IMR-90 (cell line): ENCODE measurements at regions not wholly inside any gene's neighbourhood (a gene's known extent, or its start where the extent isn't known, plus 50 kb on each side); places are given as distances from the start of the nearest gene placed in this dataset.

Experiments used
- ATAC-seq: fragments of 200-7000 bp; cut with Tn5 transposase; 2 replicates; pipeline ENCODE4 v1.9.1; 2020; ENCODE audit warnings: low read depth, mild to moderate bottlenecking, moderate library complexity
- BruUV-seq: library from RNA; stranded (reverse); fragments of 400-500 nt; replicated peaks from 2 replicates; lab custom pipeline; 2021; lab: Mats Ljungman, UMichigan
- CTCF ChIA-PET: fragments of 300-600 bp; formaldehyde crosslinking; extraction: SDS; loops from one replicate; lab custom pipeline; 2021; ENCODE audit warnings: antibody characterized with exemption; lab: Yijun Ruan, JAX
- POLR2A ChIA-PET: fragments of 300-600 bp; sonication (Branson Sonifier 250); formaldehyde crosslinking; loops from one replicate; lab custom pipeline; 2022; ENCODE audit warnings: antibody characterized with exemption; ENCODE audit not compliant: unreplicated experiment; lab: Charles Lee
- DNase-seq: peaks from one replicate; pipeline ENCODE4 v3.0.0; 2013
- H2AFZ ChIP-seq: replicated peaks from 2 replicates; pipeline ENCODE3; 2013; ENCODE audit warnings: low read length, mild to moderate bottlenecking; ENCODE audit not compliant: poor library complexity
- H2AK5ac ChIP-seq: 2 replicates; pipeline ENCODE4 v1.6.1; 2013; ENCODE audit warnings: low read depth, low read length, inconsistent platforms
- H2AK9ac ChIP-seq: replicated peaks from 2 replicates; pipeline ENCODE3; 2013; ENCODE audit warnings: mild to moderate bottlenecking, low read depth, low read length, moderate library complexity; ENCODE audit not compliant: poor library complexity
- H2BK120ac ChIP-seq: 2 replicates; pipeline ENCODE4 v1.6.1; 2013; ENCODE audit warnings: low read depth, low read length, inconsistent platforms
- H2BK15ac ChIP-seq: 3 replicates; pipeline ENCODE4 v1.6.1; 2013; ENCODE audit warnings: low read depth, low read length, inconsistent platforms
- H2BK20ac ChIP-seq: 2 replicates; pipeline ENCODE4 v1.6.1; 2013; ENCODE audit warnings: low read depth, mild to moderate bottlenecking, inconsistent platforms, low read length, moderate library complexity
- H2BK5ac ChIP-seq: 2 replicates; pipeline ENCODE4 v1.6.1; 2013; ENCODE audit warnings: mild to moderate bottlenecking, low read depth, low read length, inconsistent platforms; ENCODE audit not compliant: poor library complexity, severe bottlenecking
- H3K14ac ChIP-seq: replicated peaks from 2 replicates; pipeline ENCODE4 v1.6.1; 2013; ENCODE audit warnings: low read depth, low read length, inconsistent platforms
- H3K18ac ChIP-seq: 2 replicates; pipeline ENCODE4 v1.6.1; 2013; ENCODE audit warnings: low read depth, low read length, control low read depth
- H3K23ac ChIP-seq: 2 replicates; pipeline ENCODE4 v1.6.1; 2013; ENCODE audit warnings: low read depth, low read length, inconsistent platforms
- H3K27ac ChIP-seq: 2 replicates; pipeline ENCODE4 v1.5.1; 2013; ENCODE audit warnings: mild to moderate bottlenecking, control low read depth, low read length; ENCODE audit not compliant: insufficient read depth
- H3K27me3 ChIP-seq: 2 replicates; pipeline ENCODE4 v1.6.1; 2013; ENCODE audit warnings: low read length; ENCODE audit not compliant: control insufficient read depth, insufficient read depth
- H3K36me3 ChIP-seq: 2 replicates; pipeline ENCODE4 v1.6.1; 2013; ENCODE audit warnings: low read length, mixed read lengths; ENCODE audit not compliant: control insufficient read depth, insufficient read depth
- H3K4ac ChIP-seq: 2 replicates; pipeline ENCODE4 v1.6.1; 2013; ENCODE audit warnings: low read depth, low read length, inconsistent platforms
- H3K4me1 ChIP-seq: 2 replicates; pipeline ENCODE4 v1.6.1; 2013; ENCODE audit warnings: low read length, mixed read lengths; ENCODE audit not compliant: control insufficient read depth, insufficient read depth
- H3K4me2 ChIP-seq: 2 replicates; pipeline ENCODE4 v1.6.1; 2013; ENCODE audit warnings: low read depth, mild to moderate bottlenecking, control low read depth, low read length, moderate library complexity
- H3K4me3 ChIP-seq: 2 replicates; pipeline ENCODE4 v1.5.1; 2013; ENCODE audit warnings: low read depth, mild to moderate bottlenecking, control low read depth, low read length, moderate library complexity; ENCODE audit not compliant: insufficient read depth
- H3K56ac ChIP-seq: 2 replicates; pipeline ENCODE4 v1.6.1; 2013; ENCODE audit warnings: low read length, inconsistent platforms; ENCODE audit not compliant: insufficient read depth; ENCODE audit errors: extremely low read depth
- H3K79me1 ChIP-seq, 2 experiments: 2 replicates each; pipeline ENCODE4 v1.6.1; 2013; ENCODE audit warnings: low read length in 2 of 2, inconsistent platforms in 1 of 2, low read depth in 1 of 2
- H3K9ac ChIP-seq: 2 replicates; pipeline ENCODE4 v1.6.1; 2013; ENCODE audit warnings: low read depth, low read length, control low read depth
- H3K9me1 ChIP-seq: 2 replicates; pipeline ENCODE4 v1.6.1; 2013; ENCODE audit warnings: low read length, inconsistent platforms; ENCODE audit not compliant: insufficient read depth
- H3K9me3 ChIP-seq: 2 replicates; pipeline ENCODE4 v1.6.1; 2013; ENCODE audit warnings: low read length; ENCODE audit not compliant: control insufficient read depth, insufficient read depth
- H4K20me1 ChIP-seq: 2 replicates; pipeline ENCODE4 v1.6.1; 2013; ENCODE audit warnings: low read length, inconsistent platforms; ENCODE audit not compliant: insufficient read depth
- H4K5ac ChIP-seq: 2 replicates; pipeline ENCODE4 v1.6.1; 2013; ENCODE audit warnings: mild to moderate bottlenecking, low read depth, low read length, control low read depth
- H4K8ac ChIP-seq, 2 experiments: 2 replicates each; pipeline ENCODE4 v1.6.1; 2013; ENCODE audit warnings: low read depth in 2 of 2, low read length in 2 of 2, control low read depth in 1 of 2, inconsistent platforms in 1 of 2
- H4K91ac ChIP-seq: 2 replicates; pipeline ENCODE4 v1.6.1; 2013; ENCODE audit warnings: low read depth, low read length, inconsistent platforms; ENCODE audit not compliant: insufficient read depth
- BHLHE40 ChIP-seq: fragments of 150-350 bp; IDR thresholded peaks from 2 replicates; pipeline ENCODE4 v1.6.1; 2016; ENCODE audit warnings: mild to moderate bottlenecking, low read depth, low read length
- CEBPB ChIP-seq: IDR thresholded peaks from 2 replicates; pipeline ENCODE4 v1.6.1; 2012; ENCODE audit warnings: low read depth, low read length, improper control_type of control experiment
- CHD1 ChIP-seq: IDR thresholded peaks from 2 replicates; pipeline ENCODE4 v1.6.1; 2012; ENCODE audit warnings: low read depth, low read length, improper control_type of control experiment
- FOS ChIP-seq: fragments of 150-350 bp; IDR thresholded peaks from 2 replicates; pipeline ENCODE4 v1.6.1; 2016; ENCODE audit warnings: low read depth, low read length
- MAFK ChIP-seq: IDR thresholded peaks from 2 replicates; pipeline ENCODE4 v1.6.1; 2012; ENCODE audit warnings: low read depth, low read length, improper control_type of control experiment
- MAZ ChIP-seq: IDR thresholded peaks from 2 replicates; pipeline ENCODE4 v1.6.1; 2012; ENCODE audit warnings: low read depth, mild to moderate bottlenecking, low read length, improper control_type of control experiment, moderate library complexity, borderline replicate concordance
- MXI1 ChIP-seq: IDR thresholded peaks from 2 replicates; pipeline ENCODE4 v1.6.1; 2012; ENCODE audit warnings: low read depth, mild to moderate bottlenecking, low read length, moderate library complexity, borderline replicate concordance
- NFE2L2 ChIP-seq: fragments of 150-350 bp; IDR thresholded peaks from 2 replicates; pipeline ENCODE4 v1.6.1; 2016; ENCODE audit warnings: low read depth, mild to moderate bottlenecking, low read length
- POLR2A ChIP-seq: IDR thresholded peaks from 2 replicates; pipeline ENCODE4 v1.6.1; 2012; ENCODE audit warnings: mild to moderate bottlenecking, low read depth, low read length
- RAD21 ChIP-seq: IDR thresholded peaks from 2 replicates; pipeline ENCODE4 v1.6.1; 2012; ENCODE audit warnings: low read length, improper control_type of control experiment
- RCOR1 ChIP-seq: IDR thresholded peaks from 2 replicates; pipeline ENCODE4 v1.6.1; 2012; ENCODE audit warnings: mild to moderate bottlenecking, low read length, improper control_type of control experiment; ENCODE audit not compliant: insufficient replicate concordance
- RFX5 ChIP-seq: IDR thresholded peaks from 2 replicates; pipeline ENCODE4 v1.8.0; 2012; ENCODE audit warnings: low read depth, mild to moderate bottlenecking, low read length, moderate library complexity
- SMC3 ChIP-seq: fragments of 150-350 bp; IDR thresholded peaks from 2 replicates; pipeline ENCODE4 v1.6.1; 2016; ENCODE audit warnings: low read depth, mild to moderate bottlenecking, antibody characterized with exemption, low read length, moderate library complexity
- WGBS, 2 experiments: methylation state at CpG; one replicate each; pipeline versions ENCODE4 v1.1.5 to v1.1.7; 2013; ENCODE audit warnings: missing lambda C conversion rate in 2 of 2; ENCODE audit not compliant: insufficient read length in 1 of 2; ENCODE audit errors: extremely low coverage in 2 of 2; 5-methylcytosine and 5-hydroxymethylcytosine counted together
- dilution Hi-C: fragments of 300-500 bp; cut with HindIII; formaldehyde crosslinking; loops from one replicate; pipeline ENCODE4 v1.14.3; 2018; ENCODE audit warnings: low sequenced_read_pairs; ENCODE audit not compliant: unreplicated experiment
- in situ Hi-C: fragments of 300-500 bp; cut with MboI; formaldehyde crosslinking; loops from 3 replicates; pipeline ENCODE4 v1.14.3; 2019; ENCODE audit warnings: low sequenced_read_pairs, inconsistent platforms, mixed read lengths
- intact Hi-C: fragments of 100-400 bp; cut with micrococcal nuclease; formaldehyde crosslinking; loops from 2 replicates; pipeline ENCODE4 v1.10.0; 2022
- TF ChIP-seq, protein P1 (sequence below): fragments of 150-350 bp; IDR thresholded peaks from 2 replicates; pipeline ENCODE4 v1.6.1; 2017; ENCODE audit warnings: mild to moderate bottlenecking, antibody characterized with exemption, low read length, low read depth
- TF ChIP-seq, protein P2 (sequence below): conservative IDR thresholded peaks from 2 replicates; pipeline ENCODE4 v1.5.1; 2012; ENCODE audit warnings: mild to moderate bottlenecking, low read depth, low read length, improper control_type of control experiment
- TF ChIP-seq, protein P3 (sequence below): fragments of 150-350 bp; IDR thresholded peaks from 2 replicates; pipeline ENCODE4 v1.6.1; 2016; ENCODE audit warnings: low read depth, mild to moderate bottlenecking, low read length, moderate library complexity, borderline replicate concordance

GRCh38 chr11:23453522-23453921 is 593.2 kb upstream of the CCDC179 start:
- no peak overlapping the region for H3K14ac ChIP-seq
- no peak overlapping the region for H3K56ac ChIP-seq
- ChIA-PET CTCF (no interaction called here), POLR2A (no interaction called here)
- intact Hi-C loops, result no loop called here
- H3K27ac ChIP-seq, result no peak overlapping the region
- TF ChIP-seq, protein P1, sequence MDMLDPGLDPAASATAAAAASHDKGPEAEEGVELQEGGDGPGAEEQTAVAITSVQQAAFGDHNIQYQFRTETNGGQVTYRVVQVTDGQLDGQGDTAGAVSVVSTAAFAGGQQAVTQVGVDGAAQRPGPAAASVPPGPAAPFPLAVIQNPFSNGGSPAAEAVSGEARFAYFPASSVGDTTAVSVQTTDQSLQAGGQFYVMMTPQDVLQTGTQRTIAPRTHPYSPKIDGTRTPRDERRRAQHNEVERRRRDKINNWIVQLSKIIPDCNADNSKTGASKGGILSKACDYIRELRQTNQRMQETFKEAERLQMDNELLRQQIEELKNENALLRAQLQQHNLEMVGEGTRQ, result no peak
- no peak for TF ChIP-seq FOS
- no peak for TF ChIP-seq MAZ
- TF ChIP-seq, protein P2, sequence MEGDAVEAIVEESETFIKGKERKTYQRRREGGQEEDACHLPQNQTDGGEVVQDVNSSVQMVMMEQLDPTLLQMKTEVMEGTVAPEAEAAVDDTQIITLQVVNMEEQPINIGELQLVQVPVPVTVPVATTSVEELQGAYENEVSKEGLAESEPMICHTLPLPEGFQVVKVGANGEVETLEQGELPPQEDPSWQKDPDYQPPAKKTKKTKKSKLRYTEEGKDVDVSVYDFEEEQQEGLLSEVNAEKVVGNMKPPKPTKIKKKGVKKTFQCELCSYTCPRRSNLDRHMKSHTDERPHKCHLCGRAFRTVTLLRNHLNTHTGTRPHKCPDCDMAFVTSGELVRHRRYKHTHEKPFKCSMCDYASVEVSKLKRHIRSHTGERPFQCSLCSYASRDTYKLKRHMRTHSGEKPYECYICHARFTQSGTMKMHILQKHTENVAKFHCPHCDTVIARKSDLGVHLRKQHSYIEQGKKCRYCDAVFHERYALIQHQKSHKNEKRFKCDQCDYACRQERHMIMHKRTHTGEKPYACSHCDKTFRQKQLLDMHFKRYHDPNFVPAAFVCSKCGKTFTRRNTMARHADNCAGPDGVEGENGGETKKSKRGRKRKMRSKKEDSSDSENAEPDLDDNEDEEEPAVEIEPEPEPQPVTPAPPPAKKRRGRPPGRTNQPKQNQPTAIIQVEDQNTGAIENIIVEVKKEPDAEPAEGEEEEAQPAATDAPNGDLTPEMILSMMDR, result no peak
- TF ChIP-seq NFE2L2, result no peak
- no peak for TF ChIP-seq CEBPB
- TF ChIP-seq, protein P3, sequence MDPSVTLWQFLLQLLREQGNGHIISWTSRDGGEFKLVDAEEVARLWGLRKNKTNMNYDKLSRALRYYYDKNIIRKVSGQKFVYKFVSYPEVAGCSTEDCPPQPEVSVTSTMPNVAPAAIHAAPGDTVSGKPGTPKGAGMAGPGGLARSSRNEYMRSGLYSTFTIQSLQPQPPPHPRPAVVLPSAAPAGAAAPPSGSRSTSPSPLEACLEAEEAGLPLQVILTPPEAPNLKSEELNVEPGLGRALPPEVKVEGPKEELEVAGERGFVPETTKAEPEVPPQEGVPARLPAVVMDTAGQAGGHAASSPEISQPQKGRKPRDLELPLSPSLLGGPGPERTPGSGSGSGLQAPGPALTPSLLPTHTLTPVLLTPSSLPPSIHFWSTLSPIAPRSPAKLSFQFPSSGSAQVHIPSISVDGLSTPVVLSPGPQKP, result no peak
- TF ChIP-seq RCOR1, result no peak
- no peak for TF ChIP-seq RFX5
- TF ChIP-seq POLR2A, result no peak
- TF ChIP-seq MAFK, result no peak
- no peak for TF ChIP-seq CHD1
- no peak for TF ChIP-seq MXI1
- no peak for TF ChIP-seq RAD21
- no peak for TF ChIP-seq BHLHE40
- no peak for TF ChIP-seq SMC3
- H2BK120ac ChIP-seq, result no peak overlapping the region
- no peak overlapping the region for H3K4me3 ChIP-seq
- H3K27me3 ChIP-seq, result no peaks in the 10 kb centered on the region
- H2BK15ac ChIP-seq, result no peak overlapping the region
- H4K5ac ChIP-seq, result no peak overlapping the region
- H3K4me2 ChIP-seq, result no peak overlapping the region
- DNase-seq (no peak), ATAC-seq (no peak)
- H3K23ac ChIP-seq, result no peak overlapping the region
- H2AK5ac ChIP-seq, result no peak overlapping the region
- no peaks in the 10 kb centered on the region for H3K79me1 ChIP-seq
- dilution Hi-C loops, result no loop called here
- no peak overlapping the region for H3K9ac ChIP-seq
- H3K4ac ChIP-seq, result no peak overlapping the region
- H2BK5ac ChIP-seq, result no peak overlapping the region
- in situ Hi-C loops, result no loop called here
- no peaks in the 10 kb centered on the region for H3K36me3 ChIP-seq
- no peaks in the 10 kb centered on the region for H3K4me1 ChIP-seq
- no peak overlapping the region for H4K8ac ChIP-seq
- no peak overlapping the region for H3K18ac ChIP-seq
- H4K20me1 ChIP-seq, result no peaks in the 10 kb centered on the region
- H2AFZ ChIP-seq, result no peak overlapping the region
- H3K9me3 ChIP-seq, result no peaks in the 10 kb centered on the region
- no TSS peak for BruUV-seq
- H4K91ac ChIP-seq, result no peak overlapping the region
- H2AK9ac ChIP-seq, result no peak overlapping the region
- no CpG with 5 or more reads among the region's 2 CpGs for WGBS, 2 experiments
- H3K9me1 ChIP-seq, result no peaks in the 10 kb centered on the region
- no peak overlapping the region for H2BK20ac ChIP-seq
